Hematopoietic multipotent progenitor cell treated with erythropoietin and hydrocortisone succinate and interleukin-3 and kit ligand, for 4 days (in vitro differentiated cells): ENCODE measurements at regions not wholly inside any gene's neighbourhood (a gene's known extent, or its start where the extent isn't known, plus 50 kb on each side); places are given as distances from the start of the nearest gene placed in this dataset.
A peak's percentile ranks its signal among the peaks of the same experiment; 100 is the strongest.
"Not testable (repeated sequence)": the region's sequence is repeated elsewhere in the genome, so short reads cannot be mapped to it uniquely, and the experiment has no call there.

Experiments used
- DNase-seq: peaks from one replicate; pipeline ENCODE4 v3.0.0-alpha.2; 2015

DNA sequence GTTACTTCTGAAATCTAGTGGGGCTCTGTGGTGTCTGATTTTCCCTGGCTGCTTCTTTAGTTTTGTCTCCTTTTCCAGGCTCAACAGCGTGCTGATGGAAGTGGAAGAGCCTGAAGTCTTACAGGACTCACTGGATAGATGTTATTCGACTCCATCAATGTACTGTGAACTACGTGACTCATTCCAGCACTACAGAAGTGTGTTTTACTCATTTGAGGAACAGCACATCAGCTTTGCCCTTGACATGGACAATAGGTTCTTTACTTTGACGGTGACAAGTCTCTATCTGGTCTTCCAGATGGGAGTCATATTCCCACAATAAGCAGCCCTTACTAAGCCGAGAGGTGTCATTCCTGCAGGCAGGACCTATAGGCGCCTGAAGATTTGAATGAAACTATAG is 51.1 kb downstream of the NBPF8 start:
- DNase-seq: not testable (repeated sequence)

DNA sequence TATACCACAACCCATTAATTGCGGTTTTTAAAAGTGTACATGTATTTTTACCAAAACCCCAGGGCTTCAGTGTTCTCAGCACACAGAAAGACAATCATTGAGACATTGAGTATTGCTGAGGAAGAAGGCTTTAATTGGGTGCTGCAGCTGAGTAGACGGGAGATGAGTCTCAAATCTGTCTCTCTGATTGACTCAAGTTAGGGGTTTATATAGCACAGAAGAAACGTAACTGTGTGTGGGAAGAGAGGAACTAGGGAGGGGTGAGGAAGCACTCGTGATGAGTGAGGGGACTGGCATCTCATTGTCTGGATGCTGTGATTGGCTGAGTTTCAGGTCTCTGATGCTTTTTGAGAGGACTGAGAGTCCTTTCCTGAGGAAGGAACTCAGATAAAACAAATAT is 62.8 kb downstream of the NBPF8 start:
- not testable (repeated sequence) for DNase-seq

DNA sequence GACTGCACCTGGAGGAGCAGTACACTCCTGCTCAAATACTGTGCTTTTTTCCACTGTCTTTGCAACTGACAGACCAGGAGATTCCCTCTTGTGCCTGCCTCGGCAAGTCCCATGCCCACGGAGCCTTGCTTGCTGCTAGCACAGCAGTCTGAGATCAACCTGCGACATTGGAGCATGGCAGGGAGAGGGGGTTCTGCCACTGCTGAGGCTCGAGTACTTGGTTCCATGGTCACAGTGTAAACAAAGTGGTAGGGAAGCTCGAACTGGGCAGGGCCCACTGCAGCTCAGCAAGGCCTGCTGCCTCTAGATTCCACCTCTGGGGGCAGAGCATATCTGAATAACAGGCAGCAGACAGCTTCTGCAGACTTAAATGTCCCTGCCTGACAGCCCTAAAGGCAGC is 63.6 kb downstream of the NBPF8 start:
- not testable (repeated sequence) for DNase-seq

DNA sequence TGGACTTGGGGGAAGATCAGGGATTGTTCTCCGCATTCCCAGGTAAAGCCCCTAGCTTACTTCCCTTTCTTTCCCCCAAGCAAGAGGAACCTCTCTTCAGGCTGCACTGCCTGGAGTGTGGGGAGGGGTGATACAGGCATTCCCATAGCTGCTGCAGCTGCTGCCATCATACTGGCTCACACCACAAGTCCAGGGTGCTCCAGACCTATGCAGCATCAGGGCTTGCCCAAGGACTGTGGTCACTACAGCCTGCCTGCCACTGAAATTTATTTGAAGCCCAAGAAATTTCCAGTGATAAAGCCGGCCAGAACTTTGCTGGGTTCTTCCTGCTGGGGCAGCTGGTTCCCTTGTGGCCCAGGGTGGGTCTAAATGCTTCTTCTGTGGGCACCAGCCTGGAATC is 72.7 kb downstream of the NBPF8 start:
- not testable (repeated sequence) for DNase-seq

DNA sequence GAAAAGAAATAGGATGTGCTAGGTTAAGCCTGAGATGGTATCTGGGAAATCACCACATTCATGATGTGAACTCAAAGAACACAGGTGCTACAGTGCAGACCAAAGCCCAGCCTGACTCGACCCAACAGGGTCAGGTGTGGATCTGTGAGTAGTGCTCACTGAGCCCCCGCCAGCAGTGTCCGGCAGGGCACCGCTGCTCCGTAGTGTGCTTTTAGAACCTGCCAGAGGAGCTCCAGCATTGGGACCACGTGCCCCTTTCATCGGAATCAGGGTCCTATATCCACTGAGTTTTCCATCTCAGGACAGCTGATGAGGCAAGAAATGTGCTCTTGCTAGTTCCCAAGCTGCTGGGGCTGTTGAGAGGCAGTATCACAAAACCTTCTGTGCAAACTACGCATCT is 74.4 kb downstream of the NBPF8 start:
- DNase-seq: not testable (repeated sequence)

DNA sequence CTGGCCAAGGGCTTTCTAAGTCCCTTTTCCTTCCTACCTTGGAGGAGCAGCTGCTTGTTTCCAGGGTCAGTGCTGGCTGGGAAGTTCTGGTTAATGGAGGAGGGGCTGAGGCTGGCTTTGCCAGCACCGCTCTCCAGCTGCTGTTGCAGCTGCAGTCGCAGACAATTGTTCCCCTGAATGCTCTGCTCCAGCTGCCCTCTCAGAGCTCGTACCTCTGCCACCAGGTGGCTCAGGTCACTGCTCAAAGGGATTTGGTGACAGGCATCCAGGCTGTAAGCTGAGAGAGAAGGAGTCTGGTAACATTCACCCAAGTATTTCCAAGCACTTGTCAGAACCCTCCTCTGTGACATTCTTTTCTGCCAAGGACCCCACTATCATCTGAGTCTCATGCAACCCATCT is 82.3 kb downstream of the NBPF8 start:
- DNase-seq: not testable (repeated sequence)

DNA sequence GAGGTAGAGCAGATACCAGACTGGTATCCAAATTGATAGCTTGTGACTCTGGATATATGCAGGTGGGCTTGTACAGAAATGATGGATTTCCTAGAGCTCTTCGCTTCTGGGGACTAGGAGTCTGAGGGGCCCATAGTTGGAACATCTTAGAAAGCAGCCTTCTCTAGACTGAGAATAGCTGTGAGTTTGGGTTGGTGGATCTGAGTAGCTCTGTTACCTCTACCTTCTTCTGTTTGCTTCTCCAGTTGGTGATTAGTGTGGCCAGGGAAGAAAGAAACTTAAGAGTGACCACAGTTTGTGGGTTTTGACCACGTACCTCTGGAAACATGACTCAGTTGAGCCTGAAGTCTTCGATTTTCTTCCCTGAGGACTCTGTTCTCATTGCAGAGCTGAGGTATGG is 88.4 kb downstream of the NBPF8 start:
- DNase-seq: not testable (repeated sequence)

DNA sequence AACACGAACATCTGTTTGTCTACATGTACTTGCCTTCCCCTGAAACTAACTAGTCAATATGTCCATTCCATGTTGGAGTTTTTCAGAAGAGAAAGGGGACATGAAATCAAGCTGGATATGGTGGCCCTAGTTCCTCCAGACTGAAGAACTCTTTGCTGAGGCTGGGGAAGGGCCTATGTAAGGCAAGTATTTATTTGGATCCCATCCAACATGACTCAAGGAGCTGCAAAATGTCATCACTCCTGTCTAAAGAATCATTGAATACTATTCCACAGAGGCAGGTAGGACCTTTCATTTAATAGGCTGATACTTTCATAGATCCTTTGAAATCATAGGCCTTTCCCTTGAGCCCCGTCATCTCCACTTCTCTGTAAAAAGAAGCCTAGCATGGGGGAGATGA is 91.5 kb downstream of the NBPF8 start:
- DNase-seq: not testable (repeated sequence)

DNA sequence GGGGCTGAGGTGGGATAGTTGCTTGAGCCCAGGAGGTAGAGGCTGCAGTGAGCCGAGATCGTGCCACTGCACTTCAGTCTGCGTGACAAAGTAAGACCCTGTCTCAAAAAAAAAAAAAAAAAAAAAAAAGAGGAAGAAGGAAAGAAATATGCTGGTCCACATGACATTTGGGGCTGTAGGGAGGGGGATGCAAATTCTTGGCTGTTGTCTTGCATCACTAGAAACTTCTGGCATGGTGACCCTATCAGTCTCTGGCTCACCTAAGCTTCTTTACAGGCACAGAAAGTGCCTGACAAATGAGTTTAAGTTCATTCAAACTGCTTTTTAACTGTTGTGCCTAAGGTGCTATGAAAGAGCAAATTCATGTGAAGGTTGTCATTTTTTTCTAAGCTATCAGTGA is 93.5 kb downstream of the NBPF8 start:
- DNase-seq: not testable (repeated sequence)

DNA sequence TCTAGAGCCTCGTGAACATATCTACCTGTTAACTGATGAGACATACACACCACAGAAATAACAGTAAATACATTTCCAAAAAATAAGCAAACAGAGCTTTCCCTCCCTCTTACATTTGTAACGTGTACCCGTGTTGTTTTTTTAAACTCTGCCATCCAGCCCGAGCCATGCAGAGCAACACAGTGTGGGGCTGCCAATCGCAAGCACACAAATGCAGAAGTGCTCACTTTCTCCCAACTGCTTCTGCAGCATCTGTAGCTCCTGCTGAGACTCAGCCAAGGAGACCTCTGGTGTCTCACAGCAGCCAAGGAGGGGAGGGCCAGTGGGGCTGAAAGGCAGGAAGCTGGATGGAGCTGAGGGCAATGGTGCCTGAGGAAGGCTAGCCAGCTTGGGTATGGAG is 94.4 kb downstream of the NBPF8 start:
- peak; percentile 5 for DNase-seq

DNA sequence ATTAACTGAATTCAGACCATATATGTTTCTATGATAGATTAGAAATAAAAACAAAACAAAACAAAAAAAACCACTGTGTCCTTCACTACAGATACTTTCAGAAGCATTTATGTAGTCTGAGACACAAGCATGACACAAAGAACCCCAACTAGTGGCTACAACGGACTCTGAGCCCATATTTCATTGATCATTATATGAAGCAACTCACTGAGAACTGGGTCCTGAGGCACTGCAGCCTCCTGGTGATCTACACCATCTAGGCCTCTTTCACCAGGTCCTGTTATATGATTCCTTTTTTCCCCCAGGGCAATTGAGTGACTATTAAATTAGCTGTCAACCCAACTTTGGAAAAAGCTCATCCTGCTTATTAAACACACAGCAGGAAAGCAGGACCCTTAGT is 98.3 kb downstream of the NBPF8 start:
- DNase-seq: not testable (repeated sequence)

DNA sequence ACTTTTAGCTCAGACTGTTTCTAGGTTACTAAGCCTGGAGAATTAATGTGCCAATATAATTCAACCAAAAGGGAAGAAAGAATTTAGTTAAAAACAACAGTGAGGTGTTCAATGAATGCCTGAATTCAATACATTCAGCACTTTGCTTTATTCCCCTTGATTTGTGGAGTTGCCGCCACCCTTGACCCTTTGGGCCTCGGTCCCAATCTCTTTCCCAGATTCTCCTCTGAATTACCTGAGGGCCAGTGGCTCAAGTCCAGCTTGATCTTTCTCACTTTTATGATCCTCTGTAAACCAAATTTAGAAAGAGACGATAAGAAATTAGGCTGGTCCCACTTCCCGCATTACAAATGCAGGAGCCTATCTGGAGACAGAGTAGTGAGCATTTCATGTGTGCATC is 98.7 kb downstream of the NBPF8 start:
- not testable (repeated sequence) for DNase-seq

DNA sequence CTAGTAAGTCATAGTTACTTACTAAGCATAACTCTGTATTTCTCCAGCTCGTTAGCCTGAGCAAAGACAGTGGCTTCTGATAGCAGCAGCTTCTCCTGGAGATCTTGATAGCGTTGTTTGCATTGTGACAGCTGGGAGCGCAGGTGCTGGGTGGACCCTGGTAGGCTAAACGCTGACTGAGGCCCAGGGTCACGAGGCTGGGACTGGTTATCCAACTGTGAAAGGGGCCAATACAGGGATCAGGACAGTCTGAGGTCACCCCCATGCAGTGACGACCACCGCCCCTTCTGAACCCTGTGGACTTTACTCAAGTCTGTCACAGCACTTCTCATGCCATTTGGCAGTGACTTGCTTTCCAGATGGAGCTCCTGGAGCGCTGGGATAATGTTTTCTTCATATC is 104.4 kb downstream of the NBPF8 start:
- DNase-seq: not testable (repeated sequence)

DNA sequence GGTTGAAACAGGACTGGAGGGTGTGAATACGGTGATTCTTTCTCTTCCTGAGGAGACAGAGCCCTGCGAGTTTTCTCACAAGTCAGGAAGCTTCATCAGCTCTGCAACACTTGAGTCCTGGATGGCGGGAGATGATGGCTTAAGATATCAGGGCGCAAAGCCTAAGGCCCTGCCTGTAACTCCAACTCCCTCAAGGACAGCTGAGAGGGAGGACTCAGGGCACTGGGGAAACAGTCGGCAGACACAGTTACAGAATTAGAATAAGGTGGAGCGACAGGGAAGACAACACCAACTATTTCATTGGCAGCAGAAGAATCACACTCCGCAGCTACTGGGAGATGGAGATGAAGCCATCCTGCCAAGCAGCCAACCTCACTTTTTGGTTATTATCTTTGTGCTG is 109.6 kb downstream of the NBPF8 start:
- DNase-seq: not testable (repeated sequence)

DNA sequence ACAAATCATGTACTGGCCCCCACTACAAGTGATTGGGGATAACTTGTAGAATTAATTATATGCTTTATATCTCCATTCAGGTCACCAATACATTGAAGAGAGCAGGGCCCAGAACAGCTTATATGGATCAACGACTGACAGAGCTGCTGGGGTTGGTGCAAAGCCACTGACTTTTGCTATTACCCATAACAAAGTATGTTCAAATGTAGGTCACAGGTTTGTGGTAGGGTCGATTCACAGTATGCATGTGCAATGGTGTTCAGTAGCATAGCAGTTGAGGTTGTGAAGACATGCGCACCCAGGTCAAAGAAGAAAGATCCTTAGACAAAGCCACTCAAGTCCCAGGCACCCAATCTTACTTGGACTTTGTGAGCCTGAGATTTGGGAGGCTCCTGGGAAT is 110.6 kb downstream of the NBPF8 start:
- DNase-seq: not testable (repeated sequence)

DNA sequence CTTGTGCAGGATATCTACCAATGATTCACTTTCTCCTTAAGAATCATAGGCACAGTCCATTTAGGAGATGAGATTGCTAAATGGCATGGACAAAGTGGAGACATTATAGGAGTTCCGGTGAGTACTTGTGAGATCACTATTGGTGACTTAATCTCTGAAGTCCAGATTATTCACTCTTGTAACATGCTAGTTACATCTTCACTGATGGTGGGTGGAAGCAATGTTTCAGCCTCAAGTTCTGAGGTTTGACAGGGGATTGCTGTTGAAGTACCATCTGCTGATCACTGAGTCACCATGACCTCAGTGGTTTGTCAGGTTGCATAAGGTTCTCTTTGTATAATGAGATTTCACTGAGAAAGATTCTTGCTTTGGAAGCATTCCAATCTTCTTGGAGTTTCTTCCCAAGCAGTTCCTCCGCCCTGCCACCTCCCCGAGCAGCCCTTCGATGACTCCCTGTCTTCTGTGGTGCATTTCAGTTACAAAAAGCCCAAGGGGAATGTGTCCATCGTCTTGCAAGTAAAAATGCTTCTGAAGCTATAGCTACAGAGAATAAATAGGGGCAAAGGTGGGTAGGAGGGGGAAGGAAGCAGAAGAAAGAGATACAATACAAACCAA is 114.7 kb downstream of the NBPF8 start:
- DNase-seq: not testable (repeated sequence)

DNA sequence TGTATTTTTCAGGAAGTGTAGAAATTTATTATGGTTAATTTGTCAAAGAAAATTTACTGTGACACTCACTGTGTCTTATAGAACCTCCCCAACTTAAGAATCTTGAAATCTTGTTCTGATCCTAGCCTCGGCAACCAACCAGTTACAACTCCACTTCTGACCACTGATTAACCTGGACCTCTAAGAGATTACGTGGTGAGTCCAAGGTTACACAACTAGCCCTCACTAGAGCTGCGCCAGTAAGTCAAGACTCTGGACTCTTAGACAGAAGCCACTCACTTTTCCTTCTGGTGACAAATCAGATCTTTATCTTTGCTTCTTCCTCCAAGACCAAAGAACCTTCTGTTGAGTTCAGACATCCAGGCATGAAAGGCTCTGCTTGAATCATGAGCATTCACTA is 116.6 kb downstream of the NBPF8 start:
- DNase-seq: not testable (repeated sequence)

DNA sequence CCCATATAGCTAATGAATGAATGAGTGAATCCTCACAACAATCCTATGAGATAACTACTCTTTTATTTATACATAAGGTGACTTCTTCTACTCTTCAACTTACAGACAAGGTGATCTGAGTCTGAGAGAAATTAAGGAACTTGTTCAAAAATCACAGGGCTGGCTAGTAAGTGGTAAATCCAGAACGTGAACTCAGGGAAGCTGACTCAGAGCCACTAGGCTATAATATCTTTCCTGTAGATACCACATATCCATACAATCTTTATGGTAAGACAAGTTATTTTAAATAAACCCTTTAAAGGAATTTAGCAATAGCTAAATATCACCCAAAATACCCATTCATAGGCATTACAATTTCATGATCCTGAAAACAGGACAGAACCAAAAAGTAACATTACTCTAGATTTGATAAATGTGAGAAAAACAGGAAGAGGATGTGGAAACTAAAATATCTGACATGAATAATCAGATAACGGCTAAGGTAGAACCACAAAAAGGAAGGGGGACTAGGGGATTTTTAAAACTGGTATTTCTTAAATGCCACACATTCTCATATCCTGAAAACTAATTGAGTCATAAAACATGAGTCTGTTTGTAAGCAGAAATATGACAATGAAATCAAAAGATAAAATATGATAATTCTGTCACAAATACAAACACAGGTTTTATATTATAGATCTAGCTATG is 119.7 kb downstream of the NBPF8 start:
- DNase-seq: peak; percentile 25

DNA sequence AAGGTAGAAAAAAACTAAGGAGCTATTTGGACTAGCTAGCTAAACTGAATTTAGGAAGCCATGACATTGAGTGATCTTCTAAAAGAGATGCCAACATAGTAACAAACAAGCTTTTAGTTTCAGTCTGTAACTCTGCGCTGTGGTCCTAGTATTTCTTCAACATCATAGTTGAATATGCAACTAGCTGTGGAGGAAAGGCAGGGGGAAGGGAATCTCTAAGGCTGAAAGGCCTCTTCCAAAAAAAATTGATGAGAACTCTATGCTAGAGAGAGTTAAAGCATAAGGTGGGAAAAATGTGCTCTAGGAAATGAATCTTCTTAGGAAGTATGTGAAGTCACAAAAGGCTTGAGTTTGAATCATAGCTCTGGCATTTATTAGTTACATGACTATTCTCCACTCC is 120.2 kb downstream of the NBPF8 start:
- DNase-seq: not testable (repeated sequence)

DNA sequence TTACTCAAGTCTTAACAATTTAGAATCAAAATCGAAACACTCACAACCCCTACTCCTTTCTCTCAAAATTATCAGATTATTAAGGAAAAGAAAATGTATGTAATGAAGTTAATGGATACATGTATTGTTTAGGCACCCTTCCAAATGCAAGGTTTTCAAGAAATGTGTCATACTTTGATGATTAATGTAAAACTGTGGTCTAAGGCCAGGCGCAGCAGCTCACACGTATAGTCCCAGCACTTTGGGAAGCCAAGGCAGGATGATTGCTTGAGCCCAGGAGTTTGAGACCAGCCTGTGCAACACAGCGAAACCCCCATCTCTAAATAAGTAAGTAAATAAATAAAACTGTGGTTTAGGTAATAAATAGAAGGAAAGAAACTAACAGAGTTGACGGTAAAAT is 126.6 kb downstream of the NBPF8 start:
- not testable (repeated sequence) for DNase-seq

DNA sequence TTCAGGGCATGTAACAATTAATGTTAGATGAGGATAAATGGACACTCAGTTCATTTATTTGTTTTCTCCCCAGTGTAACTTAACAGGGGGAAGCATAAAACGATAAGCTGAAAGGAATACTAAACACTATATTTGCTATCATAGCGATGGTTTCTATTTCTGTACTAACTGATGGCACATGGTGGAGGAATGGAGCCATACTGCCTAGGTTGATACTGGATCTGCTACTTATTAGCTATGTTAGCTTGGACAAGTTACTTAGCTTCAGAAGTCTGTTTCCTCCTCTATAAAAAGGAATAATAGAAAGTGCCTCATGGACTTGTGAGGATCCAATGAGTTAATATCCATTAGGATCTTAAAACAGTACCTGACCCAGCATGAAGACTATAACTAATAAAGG is 127.5 kb downstream of the NBPF8 start:
- DNase-seq: not testable (repeated sequence)

DNA sequence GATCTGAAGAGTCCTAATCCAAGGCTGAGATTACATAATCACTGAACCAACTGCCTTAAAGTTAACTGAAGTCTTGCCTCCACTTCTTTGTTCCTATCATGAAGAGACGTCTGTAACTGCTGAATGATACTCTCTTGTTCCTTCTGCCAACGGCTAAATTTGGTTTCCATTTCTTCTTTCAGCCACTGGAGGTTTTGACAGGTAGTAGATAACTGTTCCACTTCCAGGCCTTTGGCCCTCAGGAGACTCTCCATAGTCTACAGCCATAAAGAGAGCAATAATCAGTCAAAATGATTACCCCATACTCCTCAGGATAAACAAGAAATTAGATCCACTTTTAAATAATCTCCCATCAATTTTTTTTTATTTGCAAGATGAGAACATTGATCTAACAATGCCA is 128.1 kb downstream of the NBPF8 start:
- DNase-seq: not testable (repeated sequence)

DNA sequence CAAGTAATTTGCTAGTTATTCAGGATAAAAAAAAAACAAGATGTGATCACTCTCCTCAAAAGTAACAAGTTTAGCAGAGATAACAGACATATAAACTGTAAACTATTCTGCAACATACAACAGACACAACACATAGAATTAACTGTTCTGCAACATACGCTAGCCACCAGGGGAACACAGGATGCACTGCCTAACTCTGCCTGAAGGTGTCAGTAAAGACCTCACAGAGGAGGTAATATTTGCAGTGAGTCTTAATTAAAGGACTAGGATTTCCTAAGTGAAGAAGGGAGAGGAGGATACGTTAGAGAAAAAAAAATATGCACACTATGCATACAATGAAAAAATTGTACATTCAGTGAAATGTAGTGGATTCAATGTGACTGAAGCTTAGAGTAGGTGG is 129.6 kb downstream of the NBPF8 start:
- DNase-seq: not testable (repeated sequence)

DNA sequence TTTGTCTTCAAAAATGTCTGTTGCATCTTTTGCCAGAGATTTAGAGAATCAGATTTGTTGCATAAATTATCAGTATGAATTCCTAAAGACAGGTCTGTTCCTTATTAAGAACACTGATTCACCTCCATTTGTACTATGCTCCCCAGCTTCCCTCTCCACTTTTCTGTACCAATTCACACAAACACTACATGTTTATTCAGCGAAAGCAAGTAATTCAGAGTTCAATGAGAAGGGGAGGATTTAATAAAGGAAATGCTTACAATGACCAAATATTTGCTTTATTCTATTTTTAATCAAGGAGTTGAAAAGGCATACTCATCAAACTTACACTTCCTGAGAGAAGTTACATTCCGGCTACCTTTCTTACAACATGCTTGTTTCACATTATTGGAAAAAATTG is 135.5 kb downstream of the NBPF8 start:
- DNase-seq: not testable (repeated sequence)

DNA sequence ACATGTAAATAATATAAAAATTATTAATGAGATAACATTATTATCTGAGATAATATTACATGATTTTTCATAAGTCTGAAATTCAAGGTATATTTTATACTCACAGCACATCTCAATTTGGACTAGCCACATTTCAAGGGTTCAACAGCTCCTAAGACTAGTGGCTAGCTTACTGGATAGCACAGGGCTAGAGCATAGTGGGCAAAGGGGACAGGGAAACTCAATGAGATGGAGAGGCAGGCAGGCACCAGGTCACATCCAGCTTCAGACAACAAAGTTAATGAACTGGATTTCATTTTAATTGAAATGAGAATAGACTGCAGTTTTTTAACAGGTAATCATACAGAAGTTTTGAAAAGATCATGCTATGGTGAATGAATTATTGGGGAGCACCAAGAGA is 137.4 kb downstream of the NBPF8 start:
- DNase-seq: not testable (repeated sequence)
